Thyroid gland (tissue), 4 donors: ENCODE measurements at regions not wholly inside any gene's neighbourhood (a gene's known extent, or its start where the extent isn't known, plus 50 kb on each side); places are given as distances from the start of the nearest gene placed in this dataset.

ENCODE experiments used
- DNase-seq, 2 donors: peaks; one replicate each; pipeline ENCODE4 v3.0.0-alpha.2; 2019
- H3K27ac ChIP-seq, 3 donors: fragments of 200-600 bp; sonication (generic); 1 replicate in 2 of 3; 2 replicates in 1 of 3; pipeline ENCODE4 v1.5.1; 2016 to 2019; ENCODE audit warnings: mild to moderate bottlenecking in 1 of 3, moderate library complexity in 1 of 3
- H3K27me3 ChIP-seq: fragments of 200-600 bp; sonication (generic); one replicate; pipeline ENCODE4 v1.5.1; 2019
- H3K36me3 ChIP-seq, 2 donors: fragments of 200-600 bp; sonication (generic); one replicate each; pipeline ENCODE4 v1.5.1; 2016 to 2019
- H3K4me1 ChIP-seq, 2 donors: fragments of 200-600 bp; sonication (generic); one replicate each; pipeline ENCODE4 v1.5.1; 2017 to 2019
- H3K4me3 ChIP-seq, 3 donors: fragments of 200-600 bp; sonication (generic); replicated peaks in 1 of 3; 1 replicate in 2 of 3; 2 replicates in 1 of 3; pipeline ENCODE4 v1.5.1; 2016; ENCODE audit warnings: mild to moderate bottlenecking in 1 of 3
- H3K9me3 ChIP-seq: fragments of 200-600 bp; sonication (generic); one replicate; pipeline ENCODE4 v1.5.1; 2017
- CTCF ChIP-seq, 6 experiments: fragments of 200-600 bp in 3 of 6; fragments of 450-650 bp in 3 of 6; sonication (generic) in 3 of 6; IDR thresholded peaks; one replicate each; pipeline ENCODE4 v1.5.1; 2016 to 2019; ENCODE audit warnings: antibody characterized with exemption in 6 of 6, mild to moderate bottlenecking in 2 of 6, inconsistent platforms in 1 of 6, moderate library complexity in 1 of 6
- POLR2A ChIP-seq, 2 donors: fragments of 450-650 bp; IDR thresholded peaks; one replicate each; pipeline ENCODE4 v1.6.1; 2017; ENCODE audit warnings: antibody characterized with exemption in 2 of 2, mild to moderate bottlenecking in 2 of 2, moderate library complexity in 1 of 2
- WGBS, 2 donors: methylation state at CpG; one replicate each; pipeline ENCODE4 v1.1.5; 2017; 5-methylcytosine and 5-hydroxymethylcytosine counted together
- intact Hi-C: fragments of 100-400 bp; cut with DNase I; formaldehyde crosslinking; loops from one replicate; pipeline ENCODE4 v1.15.1; 2023

GRCh38 chr4:104907991-104908390 is 238.7 kb upstream of the TET2 start:
- Histone ChIP-seq H3K4me1 (peaks cover 0 to 7% of the 10 kb centered on the region in 2 donors), H3K27me3 (no peaks in the 10 kb centered on the region), H3K4me3 (no peak overlapping the region), H3K9me3 (no peaks in the 10 kb centered on the region), H3K27ac (no peak overlapping the region), H3K36me3 (no peaks in the 10 kb centered on the region)
- WGBS, 2 donors: 44 to 48% methylated on average over 1 of the region's 1 CpG
- TF ChIP-seq CTCF (IDR thresholded peaks at IDR 0.05) (no peak), POLR2A (IDR thresholded peaks at IDR 0.05) (no peak)
- intact Hi-C loops: no loop called here
- DNase-seq: no peak

GRCh38 chr4:104909376-104909775 is 237.3 kb upstream of the TET2 start:
- H3K9me3 ChIP-seq: no peaks in the 10 kb centered on the region
- no peaks in the 10 kb centered on the region for H3K36me3 ChIP-seq
- intact Hi-C loops: no loop called here
- no peak overlapping the region for H3K4me3 ChIP-seq
- no peak for DNase-seq
- WGBS, 2 donors: 91 to 92% methylated on average over 1 of the region's 1 CpG
- no peak overlapping the region for H3K27ac ChIP-seq
- H3K4me1 ChIP-seq: peaks cover 0 to 7% of the 10 kb centered on the region in 2 donors
- TF ChIP-seq POLR2A (IDR thresholded peaks at IDR 0.05) (no peak), CTCF (IDR thresholded peaks at IDR 0.05) (no peak)
- H3K27me3 ChIP-seq: no peaks in the 10 kb centered on the region

GRCh38 chr4:104912518-104912917 is 234.2 kb upstream of the TET2 start:
- H3K4me1 ChIP-seq: peaks cover 0 to 7% of the 10 kb centered on the region in 2 donors
- 70 to 90% methylated on average over 1 of the region's 1 CpG for WGBS, 2 donors
- no peak for DNase-seq
- no peaks in the 10 kb centered on the region for H3K27me3 ChIP-seq
- no peak for TF ChIP-seq POLR2A (IDR thresholded peaks at IDR 0.05)
- TF ChIP-seq CTCF (IDR thresholded peaks at IDR 0.05): no peak
- no peaks in the 10 kb centered on the region for H3K36me3 ChIP-seq
- no peaks in the 10 kb centered on the region for H3K9me3 ChIP-seq
- intact Hi-C loops: no loop called here
- H3K4me3 ChIP-seq: no peak overlapping the region
- H3K27ac ChIP-seq: no peak overlapping the region

GRCh38 chr4:104915373-104915772 is 231.3 kb upstream of the TET2 start:
- WGBS, 2 donors: 87 to 92% methylated on average over 3 of the region's 3 CpGs
- Histone ChIP-seq H3K4me1 (no peaks in the 10 kb centered on the region), H3K27ac (no peak overlapping the region), H3K9me3 (no peaks in the 10 kb centered on the region), H3K4me3 (no peak overlapping the region), H3K27me3 (no peaks in the 10 kb centered on the region), H3K36me3 (no peaks in the 10 kb centered on the region)
- intact Hi-C loops: no loop called here
- no peak for DNase-seq
- TF ChIP-seq CTCF (IDR thresholded peaks at IDR 0.05): no peak
- no peak for TF ChIP-seq POLR2A (IDR thresholded peaks at IDR 0.05)

GRCh38 chr4:104915864-104916263 is 230.8 kb upstream of the TET2 start:
- 60 to 64% methylated on average over 3 of the region's 3 CpGs for WGBS, 2 donors
- Histone ChIP-seq H3K4me1 (no peaks in the 10 kb centered on the region), H3K27me3 (no peaks in the 10 kb centered on the region), H3K9me3 (no peaks in the 10 kb centered on the region), H3K27ac (no peak overlapping the region), H3K36me3 (no peaks in the 10 kb centered on the region), H3K4me3 (no peak overlapping the region)
- intact Hi-C loops: no loop called here
- TF ChIP-seq POLR2A (IDR thresholded peaks at IDR 0.05) (no peak), CTCF (IDR thresholded peaks at IDR 0.05) (no peak)
- DNase-seq: no peak
